Peyer's patch (tissue), 4 donors: ENCODE measurements at regions not wholly inside any gene's neighbourhood (a gene's known extent, or its start where the extent isn't known, plus 50 kb on each side); places are given as distances from the start of the nearest gene placed in this dataset.
A peak's percentile ranks its signal among the peaks of the same experiment; 100 is the strongest.

Source experiments
- DNase-seq, 3 donors: peaks; one replicate each; pipeline ENCODE4 v3.0.0-alpha.2; 2017 to 2019
- H3K27ac ChIP-seq, 4 donors: fragments of 200-600 bp; sonication (generic); one replicate each; pipeline ENCODE4 v1.5.1; 2016 to 2019
- H3K27me3 ChIP-seq, 2 donors: fragments of 200-600 bp; sonication (generic); one replicate each; pipeline ENCODE4 v1.5.1; 2019
- H3K36me3 ChIP-seq, 3 donors: fragments of 200-600 bp; sonication (generic); one replicate each; pipeline ENCODE4 v1.5.1; 2016 to 2019
- H3K4me1 ChIP-seq, 4 donors: fragments of 200-600 bp; sonication (generic); one replicate each; pipeline ENCODE4 v1.5.1; 2016 to 2019
- H3K4me3 ChIP-seq, 4 donors: fragments of 200-600 bp; sonication (generic); 1 replicate in 3 of 4; 2 replicates in 1 of 4; pipeline ENCODE4 v1.5.1; 2016 to 2019; ENCODE audit warnings: mild to moderate bottlenecking in 1 of 4
- H3K9me3 ChIP-seq, 4 donors: fragments of 200-600 bp; sonication (generic); one replicate each; pipeline ENCODE4 v1.5.1; 2016 to 2019; ENCODE audit warnings: mild to moderate bottlenecking in 1 of 4
- POLR2A ChIP-seq, 2 donors: fragments of 450-650 bp; IDR thresholded peaks; one replicate each; pipeline ENCODE4 v1.5.1; 2017; ENCODE audit warnings: antibody characterized with exemption in 2 of 2, mild to moderate bottlenecking in 2 of 2, moderate library complexity in 2 of 2
- TF ChIP-seq, protein P1 (sequence below), 6 experiments: fragments of 450-650 bp in 4 of 6; fragments of 200-600 bp in 2 of 6; sonication (generic) in 1 of 6; IDR thresholded peaks; one replicate each; pipeline ENCODE4 v1.5.1; 2017 to 2019; ENCODE audit warnings: antibody characterized with exemption in 6 of 6, mild to moderate bottlenecking in 3 of 6, moderate library complexity in 1 of 6

DNA sequence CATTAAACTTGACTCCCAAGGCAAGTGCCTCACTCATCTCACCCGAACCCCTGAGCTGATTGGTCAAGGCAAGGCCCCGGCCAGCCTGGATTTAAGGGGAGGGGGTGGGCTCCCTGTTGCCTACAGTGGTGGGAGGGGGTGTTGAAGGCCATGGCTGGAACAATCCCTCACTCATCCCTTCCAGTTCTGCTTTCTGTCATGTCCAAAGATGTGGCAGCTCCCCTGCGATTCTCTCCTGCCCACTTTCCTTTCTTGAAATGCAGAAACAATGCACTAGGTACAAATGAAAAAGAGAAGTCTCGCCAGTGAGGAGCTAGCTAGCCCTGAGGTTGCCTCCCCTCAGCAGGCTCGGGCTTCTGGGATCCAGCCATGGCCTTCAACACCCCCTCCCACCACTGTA lies 240.9 kb downstream of the SYK start:
- Histone ChIP-seq H3K4me3 (no peak overlapping the region), H3K27me3 (no peaks in the 10 kb centered on the region), H3K36me3 (no peaks in the 10 kb centered on the region), H3K27ac (no peak overlapping the region), H3K4me1 (peaks cover under 1 to 11% (median 4%) of the 10 kb centered on the region in 4 donors), H3K9me3 (no peaks in the 10 kb centered on the region)
- TF ChIP-seq POLR2A (IDR thresholded peaks at IDR 0.05) = no peak
- TF ChIP-seq, protein P1, sequence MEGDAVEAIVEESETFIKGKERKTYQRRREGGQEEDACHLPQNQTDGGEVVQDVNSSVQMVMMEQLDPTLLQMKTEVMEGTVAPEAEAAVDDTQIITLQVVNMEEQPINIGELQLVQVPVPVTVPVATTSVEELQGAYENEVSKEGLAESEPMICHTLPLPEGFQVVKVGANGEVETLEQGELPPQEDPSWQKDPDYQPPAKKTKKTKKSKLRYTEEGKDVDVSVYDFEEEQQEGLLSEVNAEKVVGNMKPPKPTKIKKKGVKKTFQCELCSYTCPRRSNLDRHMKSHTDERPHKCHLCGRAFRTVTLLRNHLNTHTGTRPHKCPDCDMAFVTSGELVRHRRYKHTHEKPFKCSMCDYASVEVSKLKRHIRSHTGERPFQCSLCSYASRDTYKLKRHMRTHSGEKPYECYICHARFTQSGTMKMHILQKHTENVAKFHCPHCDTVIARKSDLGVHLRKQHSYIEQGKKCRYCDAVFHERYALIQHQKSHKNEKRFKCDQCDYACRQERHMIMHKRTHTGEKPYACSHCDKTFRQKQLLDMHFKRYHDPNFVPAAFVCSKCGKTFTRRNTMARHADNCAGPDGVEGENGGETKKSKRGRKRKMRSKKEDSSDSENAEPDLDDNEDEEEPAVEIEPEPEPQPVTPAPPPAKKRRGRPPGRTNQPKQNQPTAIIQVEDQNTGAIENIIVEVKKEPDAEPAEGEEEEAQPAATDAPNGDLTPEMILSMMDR (IDR thresholded peaks at IDR 0.05) = no peak
- no peak for DNase-seq

GRCh38 chr9:91043056-91043810 lies 241.6 kb downstream of the SYK start:
- Histone ChIP-seq H3K36me3 (no peaks in the 10 kb centered on the region), H3K27me3 (no peaks in the 10 kb centered on the region), H3K9me3 (no peaks in the 10 kb centered on the region), H3K4me1 (peaks cover 0 to 4% (median 0%) of the 10 kb centered on the region in 4 donors), H3K27ac (no peak overlapping the region), H3K4me3 (no peak overlapping the region)
- DNase-seq = no peak
- TF ChIP-seq, protein P1 (IDR thresholded peaks at IDR 0.05) = no peak
- no peak for TF ChIP-seq POLR2A (IDR thresholded peaks at IDR 0.05)

- TF ChIP-seq, protein P1 (IDR thresholded peaks at IDR 0.05) = no peak
- no peak for TF ChIP-seq POLR2A (IDR thresholded peaks at IDR 0.05)
- Histone ChIP-seq H3K27me3 (no peaks in the 10 kb centered on the region), H3K4me1 (no peaks in the 10 kb centered on the region), H3K4me3 (no peak overlapping the region), H3K27ac (no peak overlapping the region), H3K36me3 (no peaks in the 10 kb centered on the region), H3K9me3 (no peaks in the 10 kb centered on the region)
- DNase-seq = peak in 1 of 3 donors; percentile 16
Observed at GRCh38 chr9:91043811-91044175, 242.2 kb downstream of the SYK start.

GRCh38 chr9:91044354-91044753 lies 242.7 kb downstream of the SYK start:
- TF ChIP-seq, protein P1 (IDR thresholded peaks at IDR 0.05) = no peak
- TF ChIP-seq POLR2A (IDR thresholded peaks at IDR 0.05) = no peak
- H3K27me3 ChIP-seq = no peaks in the 10 kb centered on the region
- no peak overlapping the region for H3K27ac ChIP-seq

GRCh38 chr9:91045041-91045440 lies 243.4 kb downstream of the SYK start:
- H3K9me3 ChIP-seq = no peaks in the 10 kb centered on the region

More at GRCh38 chr9:91044354-91044753, 242.7 kb downstream of the SYK start:
- no peak for DNase-seq
- Histone ChIP-seq H3K36me3 (no peaks in the 10 kb centered on the region), H3K4me1 (no peaks in the 10 kb centered on the region), H3K9me3 (no peaks in the 10 kb centered on the region), H3K4me3 (no peak overlapping the region)

More at GRCh38 chr9:91045041-91045440, 243.4 kb downstream of the SYK start:
- no peak for DNase-seq
- H3K4me3 ChIP-seq = no peak overlapping the region
- H3K27me3 ChIP-seq = no peaks in the 10 kb centered on the region
- TF ChIP-seq POLR2A (IDR thresholded peaks at IDR 0.05) = no peak
- TF ChIP-seq, protein P1 (IDR thresholded peaks at IDR 0.05) = no peak
- H3K36me3 ChIP-seq = no peaks in the 10 kb centered on the region
- H3K27ac ChIP-seq = no peak overlapping the region
- H3K4me1 ChIP-seq = no peaks in the 10 kb centered on the region
